ENCODE measurements at regions not wholly inside any gene's neighbourhood (a gene's known extent, or its start where the extent isn't known, plus 50 kb on each side); places are given as distances from the start of the nearest gene placed in this dataset.
A peak's percentile ranks its signal among the peaks of the same experiment; 100 is the strongest.
"Not testable (repeated sequence)": the region's sequence is repeated elsewhere in the genome, so short reads cannot be mapped to it uniquely, and the experiment has no call there.

GRCh38 chr10:123221418-123221817, 67.2 kb downstream of the BUB3 start:
- DNase-seq = no peak

GRCh38 chr10:123222832-123223231, 68.6 kb downstream of the BUB3 start:
- DNase-seq = no peak

GRCh38 chr10:123227706-123228105, 73.5 kb downstream of the BUB3 start:
- DNase-seq = no peak

- DNase-seq = no peak
Measured at GRCh38 chr10:123229927-123230630, 75.9 kb downstream of the BUB3 start.

- not testable (repeated sequence) for DNase-seq
Measured at GRCh38 chr10:123232879-123233278, 78.7 kb downstream of the BUB3 start.

GRCh38 chr10:123235014-123235413, 80.8 kb downstream of the BUB3 start:
- DNase-seq = not testable (repeated sequence)

GRCh38 chr10:123236126-123236525, 81.9 kb downstream of the BUB3 start:
- DNase-seq = no peak

- no peak for DNase-seq
Measured at GRCh38 chr10:123240250-123240649, 86.0 kb downstream of the BUB3 start.

- DNase-seq = no peak
Measured at GRCh38 chr10:123240776-123241175, 86.6 kb downstream of the BUB3 start.

- DNase-seq = peak; percentile 8 to 29
Measured at GRCh38 chr10:123241391-123242141, 87.4 kb downstream of the BUB3 start.

GRCh38 chr10:123244747-123245146, 90.5 kb downstream of the BUB3 start:
- DNase-seq = no peak

- DNase-seq = no peak
Measured at GRCh38 chr10:123245264-123245663, 91.1 kb downstream of the BUB3 start.

GRCh38 chr10:123249894-123250293, 95.7 kb downstream of the BUB3 start:
- no peak for DNase-seq

GRCh38 chr10:123250640-123251039, 96.4 kb downstream of the BUB3 start:
- no peak for DNase-seq

- no peak for DNase-seq
Measured at GRCh38 chr10:123252779-123253178, 98.6 kb downstream of the BUB3 start.

GRCh38 chr10:123254343-123254742, 100.1 kb downstream of the BUB3 start:
- not testable (repeated sequence) for DNase-seq

GRCh38 chr10:123257904-123258456, 103.8 kb downstream of the BUB3 start:
- no peak for DNase-seq

- no peak for DNase-seq
Measured at GRCh38 chr10:123259081-123259480, 104.9 kb downstream of the BUB3 start.

GRCh38 chr10:123259791-123260190, 105.6 kb downstream of the BUB3 start:
- DNase-seq = no peak

- DNase-seq = no peak
Measured at GRCh38 chr10:123262456-123262855, 108.3 kb downstream of the BUB3 start.

GRCh38 chr10:123266971-123267370, 112.8 kb downstream of the BUB3 start:
- DNase-seq = no peak

GRCh38 chr10:123269017-123269552, 114.9 kb downstream of the BUB3 start:
- no peak for DNase-seq

GRCh38 chr10:123269675-123270074, 115.5 kb downstream of the BUB3 start:
- DNase-seq = no peak

GRCh38 chr10:123270221-123270620, 116.0 kb downstream of the BUB3 start:
- DNase-seq = no peak

Measured in activated CD4-positive, alpha-beta T cell treated with anti-CD3 and anti-CD28 coated beads for 4 hours (primary cell).